ENCODE measurements at regions not wholly inside any gene's neighbourhood (a gene's known extent, or its start where the extent isn't known, plus 50 kb on each side); places are given as distances from the start of the nearest gene placed in this dataset. TPM values are rescaled to one million over a fixed set of nuclear protein-coding genes. Genes with fewer than 3 reads are reported as not detected.

DNA sequence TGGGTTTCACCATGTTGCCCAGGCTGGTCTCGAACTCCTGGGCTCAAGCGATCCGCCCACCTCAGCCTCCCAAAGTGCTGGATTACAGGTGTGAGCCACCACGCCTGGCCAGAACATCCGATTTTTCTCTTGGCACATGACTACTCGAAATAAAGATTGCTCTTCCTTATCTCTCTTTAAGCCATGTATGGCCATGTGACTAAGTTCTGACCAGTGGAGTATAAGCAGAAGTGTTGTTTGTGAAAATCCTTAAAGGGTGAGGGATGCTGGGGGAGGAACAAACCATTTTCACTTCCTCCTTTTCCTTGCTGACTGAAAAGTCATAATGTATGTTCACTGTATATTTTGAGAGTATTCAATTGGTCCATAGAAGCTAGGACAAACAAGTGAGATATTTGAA, 50.7 kb upstream of the ATF7IP start:
- no peaks in the 10 kb centered on the region for H3K36me3 ChIP-seq (ENCODE audit: control insufficient read depth, insufficient read depth, low read length)

GRCh38 chr12:14315501-14315900, 50.0 kb upstream of the ATF7IP start:
- TF ChIP-seq CTCF (IDR thresholded peaks at IDR 0.05; ENCODE audit: insufficient read depth, low read depth, low read length) = no peak
- POLR2A ChIA-PET = no interaction called here
- H3K36me3 ChIP-seq (ENCODE audit: control insufficient read depth, insufficient read depth, low read length) = no peaks in the 10 kb centered on the region
- CTCF ChIA-PET = interaction anchor here (0.7 to 1.3 kb wide), 2 partner anchors 49 to 78 kb away, joined by 3 to 4 read pairs; no protein-coding TSS in a partner anchor
- H3K27me3 ChIP-seq (ENCODE audit: control insufficient read depth, insufficient read depth, low read length) = no peaks in the 10 kb centered on the region
- no peak for DNase-seq (ENCODE audit: low read depth)
- no peak overlapping the region for H3K4me3 ChIP-seq (ENCODE audit: low read depth, low read length)

More for the DNA sequence above, 50.7 kb upstream of the ATF7IP start:
- Histone ChIP-seq H3K27me3 (ENCODE audit: control insufficient read depth, insufficient read depth, low read length) (no peaks in the 10 kb centered on the region), H3K4me3 (ENCODE audit: low read depth, low read length) (no peak overlapping the region)
- no peak for TF ChIP-seq CTCF (IDR thresholded peaks at IDR 0.05; ENCODE audit: insufficient read depth, low read depth, low read length)
- DNase-seq (ENCODE audit: low read depth) = no peak
- CTCF ChIA-PET = interaction anchor here (1.3 kb wide), 1 partner anchor 77 kb away, joined by 3 read pairs; no protein-coding TSS in a partner anchor
- POLR2A ChIA-PET = no interaction called here

Small RNA genes in the stretch of these regions (small RNA-seq; reads per million reads assigned to genes)
- not detected for gene AC092470.1 (ENCODE audit: insufficient read length, low read depth, low replicate concordance)
- not detected for gene AC135001.1 (ENCODE audit: insufficient read length, low read depth, low replicate concordance)
- not detected for gene MRPS18CP4 (ENCODE audit: insufficient read length, low read depth, low replicate concordance)
- gene RNU6-491P (ENCODE audit: insufficient read length, low read depth, low replicate concordance) = not detected

Data from BJ (cell line).